GM12875 (cell line): ENCODE measurements at regions not wholly inside any gene's neighbourhood (a gene's known extent, or its start where the extent isn't known, plus 50 kb on each side); places are given as distances from the start of the nearest gene placed in this dataset.

Experiments used
- H3K4me3 ChIP-seq: one replicate; pipeline ENCODE4 v1.5.1; 2011; ENCODE audit warnings: low read depth, low read length, control low read depth
- TF ChIP-seq, protein P1 (sequence below): IDR thresholded peaks from 2 replicates; pipeline ENCODE4 v1.5.1; 2011; ENCODE audit warnings: low read depth, mild to moderate bottlenecking, control low read depth, inconsistent platforms, low read length, moderate library complexity, borderline replicate concordance; ENCODE audit not compliant: insufficient read depth

DNA sequence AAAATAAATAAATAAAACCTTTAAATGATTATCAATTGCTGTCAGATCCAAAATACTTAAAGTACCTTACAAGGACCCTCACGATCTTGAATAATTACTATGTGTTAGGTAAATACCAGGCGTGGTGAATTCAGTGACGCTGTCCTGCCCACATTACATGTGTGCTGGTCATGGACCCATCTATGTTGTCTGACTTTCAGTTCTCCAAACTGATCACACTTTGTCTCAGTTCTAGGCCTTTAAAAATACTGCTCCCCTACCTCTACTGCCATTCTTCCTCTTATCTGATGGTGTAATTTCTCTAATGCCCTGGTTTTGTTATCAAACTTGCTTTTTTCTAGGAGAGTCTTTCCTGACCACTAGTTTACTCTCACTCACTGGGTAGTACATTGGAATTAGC is 520.7 kb downstream of the TRHDE start:
- TF ChIP-seq, protein P1, sequence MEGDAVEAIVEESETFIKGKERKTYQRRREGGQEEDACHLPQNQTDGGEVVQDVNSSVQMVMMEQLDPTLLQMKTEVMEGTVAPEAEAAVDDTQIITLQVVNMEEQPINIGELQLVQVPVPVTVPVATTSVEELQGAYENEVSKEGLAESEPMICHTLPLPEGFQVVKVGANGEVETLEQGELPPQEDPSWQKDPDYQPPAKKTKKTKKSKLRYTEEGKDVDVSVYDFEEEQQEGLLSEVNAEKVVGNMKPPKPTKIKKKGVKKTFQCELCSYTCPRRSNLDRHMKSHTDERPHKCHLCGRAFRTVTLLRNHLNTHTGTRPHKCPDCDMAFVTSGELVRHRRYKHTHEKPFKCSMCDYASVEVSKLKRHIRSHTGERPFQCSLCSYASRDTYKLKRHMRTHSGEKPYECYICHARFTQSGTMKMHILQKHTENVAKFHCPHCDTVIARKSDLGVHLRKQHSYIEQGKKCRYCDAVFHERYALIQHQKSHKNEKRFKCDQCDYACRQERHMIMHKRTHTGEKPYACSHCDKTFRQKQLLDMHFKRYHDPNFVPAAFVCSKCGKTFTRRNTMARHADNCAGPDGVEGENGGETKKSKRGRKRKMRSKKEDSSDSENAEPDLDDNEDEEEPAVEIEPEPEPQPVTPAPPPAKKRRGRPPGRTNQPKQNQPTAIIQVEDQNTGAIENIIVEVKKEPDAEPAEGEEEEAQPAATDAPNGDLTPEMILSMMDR: no peak
- H3K4me3 ChIP-seq: no peak overlapping the region

DNA sequence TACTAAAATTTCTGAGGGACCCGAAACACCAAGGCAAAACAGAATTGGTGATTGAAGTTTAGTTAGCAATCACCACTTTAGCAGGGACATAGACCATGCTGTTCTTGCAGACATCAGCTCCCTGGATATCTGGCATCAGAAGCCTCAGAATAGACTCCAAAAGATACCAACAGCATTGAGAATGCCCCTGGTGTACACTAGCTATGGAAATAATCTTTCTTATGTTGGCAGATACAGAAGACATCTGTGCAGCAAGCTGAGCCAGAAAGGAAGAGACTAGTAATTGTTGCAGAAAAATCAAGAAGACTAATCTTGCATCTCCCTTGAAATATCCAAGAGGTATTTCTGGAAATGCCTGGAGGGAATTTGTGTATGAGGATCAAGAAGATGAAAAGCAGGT is 521.6 kb downstream of the TRHDE start:
- no peak overlapping the region for H3K4me3 ChIP-seq
- TF ChIP-seq, protein P1: no peak

DNA sequence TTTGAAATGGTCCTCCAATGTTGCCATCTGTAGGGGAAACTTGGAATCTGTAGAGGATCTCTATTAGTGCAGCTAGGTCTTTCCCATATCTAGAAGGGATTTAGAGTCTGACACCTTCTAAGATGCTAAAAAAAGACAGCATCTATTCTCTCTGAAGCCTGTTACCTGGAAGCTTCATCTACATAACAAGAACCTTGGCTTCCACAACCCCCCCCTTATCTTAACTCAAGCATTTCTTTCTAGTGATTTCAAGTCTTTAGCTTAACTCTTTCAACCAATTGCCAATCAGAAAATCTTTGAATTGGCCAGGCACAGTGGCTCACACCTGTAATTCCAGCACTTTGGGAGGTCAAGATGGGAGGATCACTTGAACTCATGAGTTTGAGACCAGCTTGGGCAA is 543.3 kb downstream of the TRHDE start:
- H3K4me3 ChIP-seq: no peak overlapping the region
- TF ChIP-seq, protein P1: no peak

DNA sequence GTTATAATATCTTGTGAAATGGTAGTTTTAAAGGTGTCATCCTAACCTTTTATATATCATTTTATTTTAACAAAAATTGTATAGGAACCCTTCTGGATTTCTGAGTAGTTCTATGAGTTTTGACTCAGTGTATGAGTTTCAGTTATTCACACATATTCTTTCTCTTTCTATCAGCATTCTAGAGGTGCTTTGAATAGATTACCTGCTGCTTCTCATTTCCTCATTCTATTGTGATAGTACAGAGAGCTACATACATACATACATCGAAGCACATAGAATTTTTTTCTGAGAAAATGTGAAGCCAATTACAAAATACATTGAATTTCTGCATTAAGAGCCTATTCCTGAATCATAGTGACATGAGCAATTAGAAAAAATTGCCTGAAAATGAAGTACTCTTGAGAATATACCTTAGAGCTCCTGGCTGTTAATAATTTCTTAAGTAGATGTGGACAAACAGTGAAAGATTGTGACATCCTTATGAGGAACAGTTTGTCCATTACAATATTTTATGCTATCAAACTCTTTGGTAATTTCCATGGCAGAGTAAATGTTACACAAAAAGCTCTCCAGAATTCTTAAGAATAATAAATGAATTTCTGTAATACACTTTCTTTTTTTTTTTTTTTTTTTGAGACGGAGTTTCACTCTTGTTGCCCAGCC is 556.6 kb downstream of the TRHDE start:
- TF ChIP-seq, protein P1: no peak
- H3K4me3 ChIP-seq: no peak overlapping the region

DNA sequence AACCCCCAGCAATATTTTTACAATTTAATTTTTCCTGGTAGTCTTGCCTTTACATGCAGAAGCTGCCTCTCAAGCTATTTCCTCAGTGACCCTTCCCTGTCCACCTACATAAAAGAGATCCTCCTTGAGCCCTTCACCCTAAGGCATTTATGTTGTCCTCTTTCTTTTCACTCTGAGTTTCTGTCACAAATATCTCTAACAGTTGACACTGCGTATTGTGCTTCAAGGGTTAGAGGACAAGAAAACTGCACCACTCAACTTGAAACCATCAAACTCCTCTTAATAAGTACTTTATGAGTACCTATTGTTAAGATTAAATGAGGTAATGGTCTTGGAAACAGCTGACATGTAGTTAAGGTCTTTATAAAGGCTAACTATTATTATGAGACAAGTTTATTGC is 557.7 kb downstream of the TRHDE start:
- TF ChIP-seq, protein P1: no peak
- no peak overlapping the region for H3K4me3 ChIP-seq

DNA sequence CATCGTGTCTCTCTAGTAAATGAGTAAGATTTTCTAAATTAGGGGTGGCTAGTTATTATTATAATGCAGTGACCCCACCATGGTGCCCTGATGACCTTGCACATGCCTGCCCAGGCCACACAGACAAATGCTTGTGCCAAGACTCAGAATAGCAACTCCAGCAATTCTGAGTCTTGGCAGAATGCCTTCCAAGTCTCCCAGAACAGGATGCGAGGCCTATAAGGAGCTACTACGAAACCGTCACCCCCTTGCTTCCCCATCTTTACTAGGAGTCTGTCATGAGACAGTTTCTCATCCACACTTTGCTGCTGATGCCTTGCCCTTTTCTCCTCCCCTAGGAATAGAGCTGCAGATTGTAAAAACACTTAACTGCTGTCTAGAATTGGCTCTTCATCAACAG is 559.9 kb downstream of the TRHDE start:
- no peak overlapping the region for H3K4me3 ChIP-seq
- TF ChIP-seq, protein P1: no peak

DNA sequence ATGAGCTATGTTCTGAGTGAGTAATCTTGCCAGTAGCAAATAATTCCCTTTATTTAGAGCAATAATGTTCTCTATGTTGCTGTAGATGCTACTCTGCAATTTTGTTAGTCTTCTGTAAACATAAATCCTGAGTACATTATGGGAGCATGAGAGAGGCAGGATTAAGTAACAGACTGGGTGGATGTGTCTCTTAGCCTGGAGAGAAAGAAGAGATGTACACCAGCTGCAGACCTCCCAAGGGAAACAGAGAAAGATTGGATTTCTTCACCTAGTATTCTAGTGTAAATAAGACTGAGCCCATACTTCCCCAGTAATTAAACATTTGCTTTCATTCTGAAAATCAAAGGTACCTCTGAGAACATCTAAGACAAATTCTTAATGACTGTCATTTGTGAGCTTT is 564.0 kb downstream of the TRHDE start:
- TF ChIP-seq, protein P1: no peak
- no peak overlapping the region for H3K4me3 ChIP-seq
